ENCODE measurements at regions not wholly inside any gene's neighbourhood (a gene's known extent, or its start where the extent isn't known, plus 50 kb on each side); places are given as distances from the start of the nearest gene placed in this dataset.

DNA sequence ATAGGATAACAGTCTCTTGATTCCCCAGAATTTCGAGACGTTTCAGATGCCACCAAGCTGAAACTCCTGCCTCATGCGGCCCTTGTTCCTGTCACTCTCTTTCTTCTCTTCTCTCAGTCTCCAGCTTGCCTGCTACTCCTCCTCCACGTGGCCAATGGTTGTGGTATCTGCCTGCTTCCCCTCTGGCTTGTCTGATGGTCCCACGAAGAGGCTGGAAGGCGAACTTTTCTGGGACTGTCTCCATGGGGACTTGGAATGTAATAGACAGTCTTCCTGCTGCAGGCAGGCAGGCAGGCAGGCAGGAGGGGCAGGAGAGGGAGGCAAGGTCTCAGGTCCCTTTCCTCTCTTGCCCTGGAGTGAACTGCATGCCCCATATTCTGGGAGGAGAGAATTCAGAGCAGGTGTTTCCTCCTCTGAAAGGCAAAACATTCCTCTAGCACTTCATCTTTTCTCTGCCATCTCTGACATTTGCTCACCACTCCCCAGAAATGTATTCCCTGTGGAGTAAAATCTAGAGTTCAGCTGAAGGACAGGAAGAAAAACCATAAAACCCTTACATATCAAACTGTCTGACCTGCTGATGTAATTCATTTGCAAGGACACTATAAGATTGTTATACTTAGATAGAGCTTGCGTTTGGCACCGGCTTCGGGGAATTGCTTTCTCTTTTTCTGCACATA is 64.1 kb upstream of the GNG12 start:
- Histone ChIP-seq H3K4me1 (ENCODE audit: insufficient read depth, low read length) (peaks cover 8% of the 10 kb centered on the region), H3K9me3 (ENCODE audit: insufficient read depth, low read depth, low read length) (no peaks in the 10 kb centered on the region; the same call in 1 of the 2 replicates), H3K27ac (ENCODE audit: low read length) (no peak overlapping the region), H3K9ac (ENCODE audit: low read depth, low read length) (no peak overlapping the region), H3K4me3 (ENCODE audit: low read length) (no peak overlapping the region), H3K27me3 (ENCODE audit: insufficient read depth, low read length) (no peaks in the 10 kb centered on the region), H3K36me3 (ENCODE audit: insufficient read depth, low read depth, low read length) (no peaks in the 10 kb centered on the region)

DNA sequence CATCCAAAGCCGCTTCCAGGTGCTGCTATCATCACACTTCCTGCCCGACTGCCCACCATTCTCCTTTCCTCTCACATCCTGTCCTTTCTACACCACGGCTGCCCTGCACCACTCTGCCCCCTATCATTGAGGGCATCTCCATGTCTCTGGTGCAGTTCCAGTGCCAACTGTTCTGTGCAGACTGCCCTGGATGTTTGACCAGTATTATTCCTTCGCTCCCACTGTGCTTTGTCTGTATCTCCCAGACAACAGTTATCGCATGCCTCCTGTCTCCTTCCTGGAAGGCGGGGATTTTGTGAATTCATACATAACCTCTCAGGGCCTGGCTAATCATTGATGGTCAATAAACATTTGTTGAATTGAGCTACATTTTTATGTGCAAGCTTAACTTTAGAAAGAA is 63.6 kb upstream of the GNG12 start:
- H3K4me3 ChIP-seq (ENCODE audit: low read length), result no peak overlapping the region
- H3K27me3 ChIP-seq (ENCODE audit: insufficient read depth, low read length), result no peaks in the 10 kb centered on the region
- peaks cover 9% of the 10 kb centered on the region for H3K4me1 ChIP-seq (ENCODE audit: insufficient read depth, low read length)
- no peaks in the 10 kb centered on the region for H3K36me3 ChIP-seq (ENCODE audit: insufficient read depth, low read depth, low read length)
- no peak overlapping the region for H3K27ac ChIP-seq (ENCODE audit: low read length)
- H3K9ac ChIP-seq (ENCODE audit: low read depth, low read length), result no peak overlapping the region
- H3K9me3 ChIP-seq (ENCODE audit: insufficient read depth, low read depth, low read length), result no peaks in the 10 kb centered on the region; the same call in 1 of the 2 replicates

DNA sequence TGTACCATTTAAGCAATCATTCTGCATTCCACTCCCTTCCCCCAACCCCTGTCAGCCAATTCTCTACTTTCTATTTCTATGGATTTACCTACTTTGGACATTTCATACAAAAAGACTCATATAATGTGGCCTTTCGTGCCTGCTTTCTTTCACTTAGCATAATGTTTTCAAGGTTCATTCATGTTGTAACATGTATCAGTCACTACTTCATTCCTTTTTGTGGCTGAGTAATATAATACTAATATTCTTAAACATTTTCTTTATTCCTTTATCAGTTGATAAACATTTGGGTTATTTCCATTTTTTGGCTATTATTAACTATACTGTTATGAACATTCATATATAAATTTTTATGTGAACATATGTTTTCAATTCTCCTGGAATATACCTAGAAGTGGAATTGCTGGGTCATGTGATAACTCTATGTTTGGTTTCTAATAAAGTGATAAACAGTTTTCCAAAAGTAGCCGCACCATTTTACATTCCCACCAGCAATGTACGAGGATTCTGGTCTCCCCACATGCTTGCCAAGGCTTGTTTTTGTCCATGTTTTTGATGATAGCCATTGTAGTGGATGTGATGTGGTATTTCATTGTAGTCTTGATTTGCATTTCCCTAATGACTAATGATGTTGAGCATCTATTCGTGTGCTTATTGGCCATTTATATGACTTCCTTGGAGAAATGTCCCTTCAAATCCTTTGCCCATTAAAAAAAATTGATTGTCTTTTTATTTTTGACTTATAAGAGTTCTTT is 61.9 kb upstream of the GNG12 start:
- no peaks in the 10 kb centered on the region for H3K27me3 ChIP-seq (ENCODE audit: insufficient read depth, low read length)
- H3K27ac ChIP-seq (ENCODE audit: low read length), result no peak overlapping the region
- no peaks in the 10 kb centered on the region for H3K36me3 ChIP-seq (ENCODE audit: insufficient read depth, low read depth, low read length)
- no peak overlapping the region for H3K4me3 ChIP-seq (ENCODE audit: low read length)
- peaks cover 9% of the 10 kb centered on the region for H3K4me1 ChIP-seq (ENCODE audit: insufficient read depth, low read length)
- H3K9ac ChIP-seq (ENCODE audit: low read depth, low read length), result no peak overlapping the region
- no peaks in the 10 kb centered on the region for H3K9me3 ChIP-seq (ENCODE audit: insufficient read depth, low read depth, low read length)

DNA sequence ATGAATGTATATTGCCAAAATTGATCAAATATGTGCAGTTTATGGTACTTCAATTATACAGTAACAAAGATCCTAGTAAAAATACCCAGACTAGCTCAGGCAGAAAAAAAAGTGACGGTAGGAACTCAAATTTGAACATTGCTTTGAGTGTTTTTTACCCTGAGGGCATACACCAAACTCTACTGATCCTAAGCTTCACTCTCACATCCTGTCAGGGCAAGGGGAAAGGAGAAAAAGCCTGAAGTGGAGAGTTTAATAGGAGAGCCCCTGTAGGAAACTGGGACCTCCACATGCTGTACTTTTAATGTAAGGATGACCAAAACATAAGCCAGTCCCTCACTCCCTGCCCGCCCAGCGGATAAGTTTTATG is 59.8 kb upstream of the GNG12 start:
- no peak overlapping the region for H3K27ac ChIP-seq (ENCODE audit: low read length)
- no peaks in the 10 kb centered on the region for H3K9me3 ChIP-seq (ENCODE audit: insufficient read depth, low read depth, low read length)
- H3K9ac ChIP-seq (ENCODE audit: low read depth, low read length), result no peak overlapping the region
- H3K4me3 ChIP-seq (ENCODE audit: low read length), result peak overlapping the region; percentile 19; the same call in 1 of the 2 replicates
- H3K4me1 ChIP-seq (ENCODE audit: insufficient read depth, low read length), result peaks cover 23% of the 10 kb centered on the region
- no peaks in the 10 kb centered on the region for H3K36me3 ChIP-seq (ENCODE audit: insufficient read depth, low read depth, low read length)
- no peaks in the 10 kb centered on the region for H3K27me3 ChIP-seq (ENCODE audit: insufficient read depth, low read length)

DNA sequence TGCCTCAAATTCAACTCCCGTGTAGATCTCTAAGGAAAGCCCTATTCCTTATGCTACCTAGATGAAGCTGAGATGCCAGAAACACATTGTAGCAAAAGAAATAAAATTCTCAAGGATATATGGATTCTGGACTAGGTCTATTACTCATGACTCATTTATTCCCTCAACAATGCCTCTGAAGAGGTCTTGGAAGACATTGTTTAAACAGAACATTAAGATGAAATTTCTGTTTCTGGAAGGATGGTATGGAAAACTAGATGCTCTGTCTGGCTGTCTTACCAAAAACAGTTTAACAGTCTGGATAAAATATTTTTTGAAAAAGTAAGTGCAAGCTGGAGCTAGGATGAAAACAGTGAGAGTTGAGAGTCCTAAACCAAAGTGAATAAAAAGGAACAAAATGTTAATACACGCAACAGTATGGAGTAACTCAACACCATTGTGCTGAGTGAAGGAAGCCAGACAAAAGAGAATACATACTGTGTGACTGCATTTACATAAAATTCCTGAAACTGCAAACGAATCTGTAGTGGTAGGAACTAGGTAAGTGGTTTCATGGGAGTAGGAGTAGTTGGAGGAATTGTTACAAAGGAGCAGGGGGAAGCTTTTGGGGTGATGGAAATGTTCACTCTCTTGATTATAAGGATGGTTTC is 59.3 kb upstream of the GNG12 start:
- Histone ChIP-seq H3K9me3 (ENCODE audit: insufficient read depth, low read depth, low read length) (no peaks in the 10 kb centered on the region), H3K4me1 (ENCODE audit: insufficient read depth, low read length) (peaks cover 24% of the 10 kb centered on the region)

DNA sequence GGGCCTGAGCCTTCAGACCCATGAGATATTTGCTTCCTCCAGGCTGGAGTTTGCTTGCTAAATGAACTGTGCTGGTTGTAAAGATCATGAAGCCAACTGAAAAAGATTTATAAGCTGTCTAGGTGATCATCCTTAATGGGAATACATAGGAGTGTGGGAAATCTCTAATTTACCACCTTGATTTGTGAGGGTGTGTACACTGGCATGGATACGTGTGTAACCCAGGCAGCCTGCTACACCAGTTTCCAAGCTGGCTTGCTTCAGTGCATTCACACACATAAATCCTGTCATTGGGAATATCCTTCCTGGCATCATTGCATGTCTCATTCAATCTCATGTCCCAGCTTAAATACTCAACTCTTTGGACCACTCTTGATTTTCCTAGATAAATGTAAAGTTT is 57.6 kb upstream of the GNG12 start:
- no peak overlapping the region for H3K4me3 ChIP-seq (ENCODE audit: low read length)
- no peaks in the 10 kb centered on the region for H3K36me3 ChIP-seq (ENCODE audit: insufficient read depth, low read depth, low read length)
- H3K27ac ChIP-seq (ENCODE audit: low read length), result no peak overlapping the region

More for the DNA sequence above, 59.3 kb upstream of the GNG12 start:
- Histone ChIP-seq H3K36me3 (ENCODE audit: insufficient read depth, low read depth, low read length) (no peaks in the 10 kb centered on the region), H3K9ac (ENCODE audit: low read depth, low read length) (no peak overlapping the region), H3K27me3 (ENCODE audit: insufficient read depth, low read length) (no peaks in the 10 kb centered on the region), H3K4me3 (ENCODE audit: low read length) (peak overlapping the region; percentile 19; the same call in 1 of the 2 replicates), H3K27ac (ENCODE audit: low read length) (no peak overlapping the region)

DNA sequence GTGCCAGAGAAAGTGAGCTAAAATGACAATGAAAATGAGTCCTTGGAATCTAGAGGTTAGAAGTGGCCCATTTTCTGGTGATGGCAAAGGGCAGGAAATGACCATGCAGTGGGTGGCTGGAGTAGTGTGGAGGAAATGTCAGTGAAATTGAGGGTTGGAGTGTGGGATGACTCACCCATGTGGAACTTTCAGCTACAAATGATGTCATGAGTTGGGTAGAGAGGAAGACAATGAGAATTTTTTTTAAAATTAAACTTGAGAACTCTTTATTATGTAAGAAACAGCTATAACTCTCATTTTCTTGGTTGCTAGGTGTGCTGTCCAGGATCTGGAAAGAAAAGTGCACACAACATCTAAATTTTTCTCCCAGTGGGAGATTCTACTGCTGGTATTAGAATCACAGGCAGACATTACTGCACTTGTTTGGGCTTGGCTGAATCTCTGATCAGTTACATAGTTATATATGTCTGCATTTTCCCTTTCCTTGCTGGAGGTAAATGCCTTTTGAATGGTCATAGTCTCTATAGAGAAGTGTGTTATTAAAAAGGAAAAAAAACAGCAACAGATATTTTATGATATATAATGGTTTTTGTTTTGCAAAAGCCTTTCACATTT is 56.8 kb upstream of the GNG12 start:
- Histone ChIP-seq H3K9ac (ENCODE audit: low read depth, low read length) (no peak overlapping the region), H3K4me1 (ENCODE audit: insufficient read depth, low read length) (peaks cover 24% of the 10 kb centered on the region), H3K9me3 (ENCODE audit: insufficient read depth, low read depth, low read length) (no peaks in the 10 kb centered on the region)

More for the DNA sequence above, 57.6 kb upstream of the GNG12 start:
- no peak overlapping the region for H3K9ac ChIP-seq (ENCODE audit: low read depth, low read length)
- no peaks in the 10 kb centered on the region for H3K9me3 ChIP-seq (ENCODE audit: insufficient read depth, low read depth, low read length)
- peaks cover 24% of the 10 kb centered on the region for H3K4me1 ChIP-seq (ENCODE audit: insufficient read depth, low read length)
- H3K27me3 ChIP-seq (ENCODE audit: insufficient read depth, low read length), result no peaks in the 10 kb centered on the region

DNA sequence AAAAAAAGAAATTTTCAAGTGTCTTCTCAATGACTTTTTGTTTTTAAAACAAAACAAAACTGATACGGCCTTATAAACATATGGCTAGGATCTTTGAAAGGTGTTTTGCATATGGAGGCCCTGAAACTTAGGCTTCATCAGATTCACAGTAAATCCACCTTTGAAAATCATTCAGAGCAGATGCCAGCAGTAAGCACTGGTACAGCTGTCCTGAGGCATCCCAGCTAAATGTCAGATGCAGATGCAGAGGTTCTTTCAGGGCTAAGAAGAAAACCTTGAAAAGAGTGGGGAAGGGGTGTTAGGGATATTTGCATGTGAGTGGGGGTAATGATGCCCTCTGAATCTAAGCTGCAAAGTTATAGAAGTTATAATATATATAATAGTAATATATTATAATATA is 56.2 kb upstream of the GNG12 start:
- Histone ChIP-seq H3K27ac (ENCODE audit: low read length) (no peak overlapping the region), H3K4me1 (ENCODE audit: insufficient read depth, low read length) (peaks cover 24% of the 10 kb centered on the region), H3K9me3 (ENCODE audit: insufficient read depth, low read depth, low read length) (no peaks in the 10 kb centered on the region), H3K9ac (ENCODE audit: low read depth, low read length) (no peak overlapping the region), H3K27me3 (ENCODE audit: insufficient read depth, low read length) (no peaks in the 10 kb centered on the region; the same call in 1 of the 2 replicates), H3K4me3 (ENCODE audit: low read length) (no peak overlapping the region), H3K36me3 (ENCODE audit: insufficient read depth, low read depth, low read length) (no peaks in the 10 kb centered on the region)

More for the DNA sequence above, 56.8 kb upstream of the GNG12 start:
- no peaks in the 10 kb centered on the region for H3K27me3 ChIP-seq (ENCODE audit: insufficient read depth, low read length)
- no peak overlapping the region for H3K4me3 ChIP-seq (ENCODE audit: low read length)
- no peak overlapping the region for H3K27ac ChIP-seq (ENCODE audit: low read length)
- H3K36me3 ChIP-seq (ENCODE audit: insufficient read depth, low read depth, low read length), result no peaks in the 10 kb centered on the region

DNA sequence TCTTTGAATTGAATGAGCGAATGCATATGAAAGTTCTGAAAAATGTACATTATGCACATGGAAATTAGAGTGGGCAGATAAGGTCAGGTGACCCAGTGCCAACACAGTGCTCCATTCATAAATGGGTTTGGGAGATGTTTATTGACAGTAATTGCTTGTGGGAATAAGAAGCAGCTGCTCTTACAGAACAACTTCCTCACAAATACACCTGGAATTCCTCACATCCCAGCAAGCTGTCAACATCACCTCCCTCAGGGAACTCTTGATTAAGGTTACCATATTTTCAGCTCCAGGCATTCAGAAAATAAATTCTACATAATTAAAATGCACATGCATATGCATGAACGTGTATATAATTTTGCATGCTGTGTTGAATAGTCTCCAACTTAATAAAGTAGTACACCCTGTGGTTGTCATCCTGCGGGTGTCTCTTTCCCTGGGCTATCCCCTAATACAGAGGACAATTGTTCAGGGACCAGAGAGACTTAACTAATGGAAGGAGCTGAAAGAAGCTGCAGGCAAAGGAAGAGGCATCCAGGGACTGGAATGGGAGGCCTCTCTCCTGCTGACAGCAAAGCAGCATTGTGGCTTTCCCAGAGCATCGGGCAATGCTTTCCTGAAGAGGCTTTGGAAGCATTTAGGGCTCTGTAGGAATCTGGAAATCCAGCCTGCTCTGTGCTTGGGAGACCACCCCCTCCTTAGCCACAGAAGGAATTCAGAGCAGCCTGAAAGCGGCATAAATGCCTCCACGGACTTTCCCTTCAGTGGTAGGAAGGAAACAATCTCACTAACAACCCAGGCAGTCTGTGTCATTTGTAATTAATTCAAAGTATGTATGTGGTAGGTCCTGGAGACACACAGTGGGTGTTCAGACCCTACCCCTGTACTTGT is 55.2 kb upstream of the GNG12 start:
- Histone ChIP-seq H3K4me3 (ENCODE audit: low read length) (no peak overlapping the region), H3K27ac (ENCODE audit: low read length) (no peak overlapping the region), H3K27me3 (ENCODE audit: insufficient read depth, low read length) (no peaks in the 10 kb centered on the region; the same call in 1 of the 2 replicates), H3K9me3 (ENCODE audit: insufficient read depth, low read depth, low read length) (no peaks in the 10 kb centered on the region), H3K36me3 (ENCODE audit: insufficient read depth, low read depth, low read length) (no peaks in the 10 kb centered on the region), H3K9ac (ENCODE audit: low read depth, low read length) (0 out of 2 replicates have a peak overlapping the region, but pooled peaks have one; percentile 1), H3K4me1 (ENCODE audit: insufficient read depth, low read length) (peaks cover 24% of the 10 kb centered on the region)

DNA sequence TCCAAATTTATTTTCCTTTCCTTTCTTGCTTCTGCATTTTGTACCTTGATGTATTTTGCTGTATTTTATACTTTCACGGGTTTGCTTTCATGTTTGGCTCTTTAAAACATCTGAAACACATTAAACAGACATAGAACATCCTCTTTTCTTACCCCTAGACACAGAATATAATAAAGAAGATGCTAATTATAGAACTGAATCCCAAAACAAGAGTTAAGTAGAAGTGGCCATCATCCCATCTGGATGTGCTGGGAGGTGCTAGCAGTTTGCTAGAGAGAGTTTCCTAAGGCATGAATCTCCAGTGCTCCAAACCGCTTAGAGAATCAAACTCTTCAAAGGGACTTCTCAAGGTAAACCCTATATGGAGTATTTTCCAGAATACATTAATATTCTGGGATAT is 53.9 kb upstream of the GNG12 start:
- no peak overlapping the region for H3K27ac ChIP-seq (ENCODE audit: low read length)
- H3K4me1 ChIP-seq (ENCODE audit: insufficient read depth, low read length), result peaks cover 15% of the 10 kb centered on the region; the same call in 1 of the 2 replicates
- no peak overlapping the region for H3K9ac ChIP-seq (ENCODE audit: low read depth, low read length)
- H3K27me3 ChIP-seq (ENCODE audit: insufficient read depth, low read length), result no peaks in the 10 kb centered on the region; the same call in 1 of the 2 replicates
- H3K36me3 ChIP-seq (ENCODE audit: insufficient read depth, low read depth, low read length), result no peaks in the 10 kb centered on the region
- H3K4me3 ChIP-seq (ENCODE audit: low read length), result no peak overlapping the region
- H3K9me3 ChIP-seq (ENCODE audit: insufficient read depth, low read depth, low read length), result no peaks in the 10 kb centered on the region

DNA sequence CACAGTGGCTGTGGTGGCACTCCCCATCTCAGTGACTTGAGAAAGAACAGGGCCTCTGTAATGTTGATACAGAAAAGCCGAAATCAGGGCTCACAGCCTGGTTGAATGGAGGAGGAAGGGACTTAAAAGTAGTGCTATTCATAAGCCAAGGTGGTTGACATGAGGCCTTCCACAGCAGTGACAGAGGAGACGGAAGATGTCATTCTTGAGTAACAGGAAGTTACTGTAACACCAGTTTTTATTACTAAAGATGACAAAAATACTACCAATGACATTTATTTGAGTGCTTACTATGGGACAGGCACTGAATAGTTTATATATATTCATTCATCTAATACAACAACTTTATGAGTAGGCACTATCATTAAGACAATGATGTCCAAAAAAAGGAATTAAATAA is 52.8 kb upstream of the GNG12 start:
- no peaks in the 10 kb centered on the region for H3K9me3 ChIP-seq (ENCODE audit: insufficient read depth, low read depth, low read length)
- peaks cover 15% of the 10 kb centered on the region; the same call in 1 of the 2 replicates for H3K4me1 ChIP-seq (ENCODE audit: insufficient read depth, low read length)
- H3K36me3 ChIP-seq (ENCODE audit: insufficient read depth, low read depth, low read length), result no peaks in the 10 kb centered on the region
- H3K27me3 ChIP-seq (ENCODE audit: insufficient read depth, low read length), result no peaks in the 10 kb centered on the region; the same call in 1 of the 2 replicates
- no peak overlapping the region for H3K4me3 ChIP-seq (ENCODE audit: low read length)
- H3K27ac ChIP-seq (ENCODE audit: low read length), result no peak overlapping the region
- H3K9ac ChIP-seq (ENCODE audit: low read depth, low read length), result no peak overlapping the region
